Esophagus mucosa (tissue), 1 donor: ENCODE measurements at regions not wholly inside any gene's neighbourhood (a gene's known extent, or its start where the extent isn't known, plus 50 kb on each side); places are given as distances from the start of the nearest gene placed in this dataset.

Source experiments
- ATAC-seq: fragments of 200-7000 bp; cut with Tn5 transposase; one replicate; pipeline ENCODE4 v1.9.1; 2020
- donor health status: DM: yes; HTN: yes; CAD: no.

DNA sequence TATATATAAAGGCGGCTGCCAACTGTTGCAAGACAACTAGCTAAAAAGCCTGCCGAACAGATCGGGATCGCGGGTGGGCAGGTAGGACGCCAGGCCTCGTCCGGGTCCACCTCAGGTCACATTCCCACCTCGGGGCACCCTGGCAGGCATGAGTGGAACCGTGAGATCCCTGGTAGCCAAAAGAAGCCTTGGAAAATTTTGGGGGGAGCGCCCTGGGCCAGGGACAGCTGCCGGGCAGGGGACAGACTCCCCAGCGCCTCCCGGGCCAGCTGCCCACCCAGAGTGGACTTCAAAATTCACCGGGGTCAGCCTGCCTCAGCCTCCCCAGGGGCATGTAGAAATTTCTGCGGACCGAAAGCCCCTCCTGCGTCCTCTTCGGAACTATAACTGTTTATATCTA lies 760.9 kb downstream of the KCNJ18 start:
- no peak for ATAC-seq

DNA sequence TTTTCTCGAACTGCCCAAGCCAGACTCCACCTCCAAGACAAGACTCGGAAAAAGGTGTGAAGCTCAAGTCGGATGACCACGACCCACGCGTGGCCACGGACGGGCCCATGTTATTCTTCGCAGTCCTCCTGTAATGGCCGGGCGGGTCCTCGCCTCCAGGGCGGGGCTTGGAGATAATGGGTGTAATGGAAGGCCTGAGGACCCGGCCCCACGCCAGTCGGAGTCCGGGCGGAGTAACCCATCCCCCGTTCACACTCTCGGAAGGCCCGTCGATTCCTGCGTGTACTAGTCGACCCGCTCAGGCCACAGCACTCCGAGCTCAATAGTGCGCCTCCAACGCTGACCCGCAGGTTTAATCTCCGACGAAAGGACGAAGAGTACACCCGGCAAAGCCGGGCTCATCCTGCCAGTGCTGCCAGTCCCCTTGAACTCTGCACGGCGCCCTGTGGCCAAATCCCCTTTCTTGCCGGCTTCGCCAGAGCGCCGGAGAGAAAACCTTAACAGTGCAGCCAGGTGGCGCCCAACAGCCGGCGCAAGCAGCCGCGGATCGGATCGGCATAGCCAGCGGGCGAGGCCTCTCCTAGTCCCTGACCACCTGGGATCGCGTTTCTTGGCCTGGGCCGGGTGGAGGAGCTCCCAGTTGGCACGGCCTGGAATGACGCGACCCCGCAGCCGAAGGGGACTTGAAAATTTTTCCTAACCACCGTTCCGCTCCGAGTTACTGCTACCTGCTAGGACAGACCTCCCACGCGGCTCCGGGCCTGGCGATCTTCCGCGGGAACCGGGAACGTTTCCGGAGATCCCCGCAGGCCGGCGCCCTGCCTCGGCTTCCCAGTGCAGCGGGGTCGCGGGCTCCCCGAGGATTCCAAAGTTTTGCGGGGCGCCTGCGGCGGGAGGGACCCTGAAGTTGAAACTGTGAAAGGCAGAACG lies 762.0 kb downstream of the KCNJ18 start:
- ATAC-seq, result no peak

DNA sequence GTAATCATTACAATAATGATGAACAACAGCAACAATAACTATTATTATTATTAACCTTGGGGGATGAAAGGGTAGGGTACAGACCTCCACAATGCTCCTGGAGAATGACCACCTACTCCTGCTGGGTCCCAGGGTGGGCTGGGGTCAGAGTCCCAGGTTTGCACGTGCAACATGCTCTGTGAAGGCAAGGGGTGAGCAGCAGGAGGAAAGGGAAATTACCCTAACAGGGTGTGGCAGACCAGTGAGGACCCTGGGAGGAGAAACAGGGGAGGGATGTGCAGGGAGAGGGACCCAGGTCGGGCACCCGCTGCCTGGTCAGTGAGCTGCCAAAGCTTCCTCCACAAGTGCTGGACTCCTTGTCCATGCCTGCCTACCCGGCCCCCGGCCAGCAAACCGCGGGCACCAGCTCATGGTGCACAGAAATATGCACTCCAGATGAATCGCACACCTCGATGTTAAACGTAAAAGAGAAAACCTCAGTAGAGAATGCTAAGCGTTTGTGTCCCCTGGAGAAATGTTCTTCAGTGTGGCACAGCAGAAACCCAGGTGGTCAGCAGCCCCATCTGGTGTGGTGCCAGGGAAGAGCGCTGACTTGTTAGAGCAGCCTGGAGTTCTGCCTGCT lies 767.1 kb downstream of the KCNJ18 start:
- no peak for ATAC-seq

DNA sequence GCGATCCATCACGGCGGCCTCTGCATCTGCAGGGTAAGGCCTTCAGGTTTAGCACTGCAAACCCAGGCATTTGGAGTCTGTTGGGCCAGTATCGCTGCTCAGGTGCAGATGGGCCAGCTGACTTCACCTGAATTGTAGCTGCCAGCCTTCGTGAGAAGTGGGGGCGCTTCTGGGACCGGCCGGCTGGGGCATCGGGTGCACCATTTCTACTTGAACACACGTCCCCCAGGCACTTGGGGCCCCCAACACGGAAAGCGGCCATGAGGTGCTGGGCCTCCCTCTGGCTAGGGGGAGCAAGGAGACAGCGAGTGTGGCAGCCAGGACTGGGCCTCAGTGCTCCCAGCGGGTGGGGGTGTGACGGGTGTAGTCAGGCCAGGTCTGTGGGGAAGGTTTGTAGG lies 767.6 kb downstream of the KCNJ18 start:
- ATAC-seq, result no peak

DNA sequence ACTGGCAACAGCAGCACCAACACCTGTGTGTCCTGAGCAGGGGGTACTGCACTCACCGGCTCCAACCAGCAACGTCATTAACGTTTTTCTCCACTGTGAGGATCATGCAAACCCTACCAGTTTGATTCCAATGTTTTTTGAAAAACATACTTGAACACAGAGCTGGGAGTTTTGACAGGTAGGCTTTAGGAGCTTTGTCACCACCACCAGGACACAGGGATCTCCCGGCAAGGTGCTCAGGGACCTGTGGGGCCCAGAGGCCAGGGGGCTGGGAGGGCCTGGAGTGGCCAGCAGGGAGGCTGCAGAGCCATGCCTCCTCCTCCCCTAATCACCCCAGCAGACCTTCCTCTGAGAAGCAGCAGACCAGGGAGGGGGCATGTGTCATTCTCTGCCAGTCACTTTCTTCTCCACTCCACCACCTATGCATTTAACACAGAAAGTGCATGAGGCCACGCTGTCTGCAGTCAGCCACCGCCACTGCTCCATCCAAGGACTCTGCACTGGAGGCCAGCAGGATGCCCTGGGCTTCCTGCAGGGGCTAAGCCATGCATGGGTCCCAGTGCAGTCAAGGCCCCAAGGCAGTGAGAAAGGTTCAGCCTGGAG lies 768.2 kb downstream of the KCNJ18 start:
- ATAC-seq, result no peak

DNA sequence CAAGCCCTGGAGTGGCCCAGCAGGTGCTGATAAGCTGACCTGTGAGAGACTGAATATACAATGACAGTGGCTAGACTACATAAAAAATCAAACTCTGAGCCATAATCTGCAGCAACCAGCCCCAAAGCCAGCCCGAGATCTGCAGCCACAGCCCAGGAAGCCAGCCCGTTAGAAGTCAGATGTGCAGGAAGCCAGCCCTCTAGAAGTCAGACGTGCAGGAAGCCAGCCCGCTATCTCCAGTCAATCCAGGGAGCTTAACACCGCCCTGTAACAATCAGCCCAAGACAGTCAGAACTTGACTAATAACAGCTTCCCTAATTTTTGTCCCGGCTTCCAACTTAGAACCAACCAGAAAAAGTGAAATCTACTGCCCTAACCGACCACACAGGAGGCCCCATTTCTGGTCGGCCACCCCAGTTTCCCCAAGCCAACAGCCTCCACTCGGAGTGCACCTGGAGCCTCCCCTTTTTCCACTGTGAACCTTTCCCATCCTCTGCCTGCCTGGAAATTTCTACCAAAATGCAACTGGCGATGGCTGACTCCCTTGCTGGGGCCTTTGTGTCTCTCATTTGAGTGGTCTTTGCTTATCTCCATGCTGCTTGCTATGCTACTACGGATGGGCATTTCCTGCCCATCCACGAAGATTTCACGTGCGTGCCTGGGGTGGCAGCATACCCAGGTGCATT lies 769.3 kb downstream of the KCNJ18 start:
- no peak for ATAC-seq

DNA sequence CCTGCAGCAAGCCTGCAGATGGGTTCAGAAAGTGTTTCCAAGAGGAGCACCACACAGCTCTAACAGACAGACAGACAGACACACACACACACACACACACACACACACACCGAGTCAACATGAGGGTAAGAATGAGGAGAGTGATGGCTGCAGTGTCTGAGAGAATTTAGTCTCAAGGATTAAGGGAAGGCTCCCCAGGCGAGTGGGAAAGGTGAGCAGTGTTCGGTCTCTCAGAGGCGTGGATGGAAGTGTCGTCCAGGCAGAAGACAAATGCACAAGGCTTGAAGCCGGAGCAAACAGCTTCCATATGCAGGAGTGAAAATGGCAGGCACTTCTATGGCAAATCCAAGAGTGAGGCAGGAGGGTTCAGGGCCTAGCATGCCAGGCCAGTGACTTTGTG lies 770.1 kb downstream of the KCNJ18 start:
- ATAC-seq, result no peak

DNA sequence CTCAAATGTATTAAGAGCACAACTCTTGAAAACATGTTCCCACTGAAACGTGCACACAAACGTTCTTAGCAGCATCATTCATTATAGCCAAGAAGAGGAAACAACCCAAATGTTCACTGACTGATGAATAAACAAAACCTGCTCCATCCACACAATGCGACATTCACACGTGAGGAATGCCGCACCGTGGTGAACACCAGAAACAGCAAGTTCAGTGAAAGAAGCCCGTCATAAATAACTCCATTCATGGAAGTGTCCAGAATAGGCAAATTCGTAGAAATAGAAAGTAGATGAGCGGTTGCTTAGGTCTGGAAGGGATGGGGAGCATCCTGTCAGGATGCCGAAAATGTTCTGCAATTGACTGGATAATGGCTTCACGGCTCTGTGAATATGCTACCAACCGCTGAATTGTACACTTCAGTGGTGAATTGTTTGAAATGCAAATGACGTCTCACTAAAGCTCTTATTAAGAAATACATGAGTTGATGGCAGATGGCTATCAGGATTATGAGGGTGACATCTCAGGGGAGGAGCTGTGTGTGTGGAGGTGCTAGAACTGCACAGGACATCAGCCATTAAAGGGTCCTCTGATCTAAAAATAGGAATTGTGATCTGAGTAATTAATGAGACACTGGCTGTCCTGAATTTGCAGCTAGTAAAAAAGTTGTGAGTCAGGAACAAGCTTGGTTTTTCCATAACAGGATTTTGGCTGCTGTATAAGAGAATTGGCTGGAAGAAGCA lies 771.0 kb downstream of the KCNJ18 start:
- ATAC-seq, result no peak

DNA sequence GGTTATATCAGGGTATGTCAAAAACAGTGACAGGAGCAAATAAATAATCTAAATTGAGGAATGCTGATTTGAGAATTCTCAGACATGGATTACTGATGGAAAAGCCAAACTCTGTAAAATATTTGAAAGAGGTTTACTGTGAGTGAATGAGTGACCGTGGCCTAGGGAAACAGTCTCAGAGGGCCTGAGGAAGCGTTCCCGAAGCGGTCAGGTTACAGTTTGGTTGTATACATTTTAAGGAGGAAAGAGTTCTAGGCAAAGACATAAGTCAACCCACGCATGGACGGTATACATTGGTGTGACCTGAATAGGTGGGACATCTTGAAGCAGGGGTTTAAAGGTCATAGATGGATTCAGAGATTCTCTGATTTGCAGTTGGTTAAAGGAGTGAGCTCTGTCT lies 771.7 kb downstream of the KCNJ18 start:
- ATAC-seq, result no peak

DNA sequence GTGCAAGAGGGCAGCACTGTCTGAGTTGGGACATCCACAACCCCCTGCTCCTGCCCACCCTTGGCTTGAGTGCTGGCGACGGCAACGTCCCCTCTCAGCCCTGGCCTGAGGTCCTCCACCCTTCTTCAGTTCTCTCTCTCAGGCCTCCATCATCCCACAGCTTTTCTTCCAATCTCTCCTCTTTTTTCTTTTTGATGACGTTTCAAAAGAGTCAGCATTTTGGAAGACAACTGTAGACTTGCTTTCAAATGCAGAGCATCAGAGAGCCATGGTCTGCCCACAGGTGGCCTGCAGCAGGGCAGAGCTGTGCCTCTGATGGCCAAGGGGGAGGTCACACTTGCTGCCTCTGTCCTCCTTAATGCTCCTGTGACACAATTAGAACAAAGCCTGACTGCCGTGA lies 775.4 kb downstream of the KCNJ18 start:
- no peak for ATAC-seq

DNA sequence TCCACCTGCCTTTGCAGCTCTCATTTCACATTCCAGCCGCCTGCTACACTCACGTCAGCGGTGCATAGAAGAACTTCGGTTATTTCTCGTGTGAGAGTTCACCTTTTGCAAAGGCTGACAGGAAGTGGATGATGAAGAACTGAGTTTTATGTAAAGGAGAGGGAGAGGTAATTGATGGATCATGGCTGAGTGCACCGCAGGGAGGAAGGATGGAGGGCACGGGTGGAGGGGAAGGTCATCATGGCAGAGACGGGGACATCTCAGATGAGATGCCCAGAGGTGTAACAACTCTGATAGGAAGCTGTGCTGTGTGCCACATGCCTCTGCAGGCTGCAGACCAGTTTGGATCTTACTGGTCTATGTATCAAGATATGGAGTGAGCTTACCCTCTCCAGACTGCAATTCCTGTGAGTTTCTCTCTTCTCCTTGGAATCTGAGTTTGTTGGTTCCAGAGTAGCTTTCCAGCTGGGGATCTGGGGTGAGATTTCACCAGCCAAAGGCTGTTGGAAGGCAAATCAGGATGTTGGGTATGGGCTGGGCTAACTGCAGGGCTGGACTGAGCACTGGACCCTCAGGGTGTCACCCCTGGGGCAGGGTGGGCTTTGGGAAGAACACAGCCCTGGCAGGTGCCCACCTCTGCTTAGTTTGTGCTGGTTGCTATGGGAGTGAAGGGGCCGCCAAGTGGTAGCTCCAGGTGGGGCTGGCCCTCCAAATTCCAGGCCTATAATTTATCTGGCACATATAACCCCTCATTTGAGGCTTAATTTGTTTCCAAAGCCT lies 777.0 kb downstream of the KCNJ18 start:
- no peak for ATAC-seq

DNA sequence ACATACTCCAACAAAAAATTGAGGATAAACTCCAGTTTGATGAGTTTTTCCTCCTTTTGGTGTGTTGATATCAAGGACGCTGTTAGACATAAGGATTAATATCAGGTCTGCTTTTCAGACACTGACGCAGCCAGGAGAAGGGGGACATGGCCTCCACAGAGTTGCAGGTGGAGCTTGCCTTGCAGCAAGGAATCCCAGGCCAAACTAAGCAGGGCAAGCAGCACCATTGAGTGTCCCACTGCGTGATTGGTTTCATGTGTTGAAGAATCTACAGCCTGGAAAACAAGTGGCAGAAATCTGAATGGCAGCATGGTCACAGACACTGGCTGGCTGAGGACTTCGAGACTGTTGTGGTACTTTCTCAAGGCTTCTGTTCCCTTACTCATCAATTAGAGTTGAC lies 777.6 kb downstream of the KCNJ18 start:
- no peak for ATAC-seq

DNA sequence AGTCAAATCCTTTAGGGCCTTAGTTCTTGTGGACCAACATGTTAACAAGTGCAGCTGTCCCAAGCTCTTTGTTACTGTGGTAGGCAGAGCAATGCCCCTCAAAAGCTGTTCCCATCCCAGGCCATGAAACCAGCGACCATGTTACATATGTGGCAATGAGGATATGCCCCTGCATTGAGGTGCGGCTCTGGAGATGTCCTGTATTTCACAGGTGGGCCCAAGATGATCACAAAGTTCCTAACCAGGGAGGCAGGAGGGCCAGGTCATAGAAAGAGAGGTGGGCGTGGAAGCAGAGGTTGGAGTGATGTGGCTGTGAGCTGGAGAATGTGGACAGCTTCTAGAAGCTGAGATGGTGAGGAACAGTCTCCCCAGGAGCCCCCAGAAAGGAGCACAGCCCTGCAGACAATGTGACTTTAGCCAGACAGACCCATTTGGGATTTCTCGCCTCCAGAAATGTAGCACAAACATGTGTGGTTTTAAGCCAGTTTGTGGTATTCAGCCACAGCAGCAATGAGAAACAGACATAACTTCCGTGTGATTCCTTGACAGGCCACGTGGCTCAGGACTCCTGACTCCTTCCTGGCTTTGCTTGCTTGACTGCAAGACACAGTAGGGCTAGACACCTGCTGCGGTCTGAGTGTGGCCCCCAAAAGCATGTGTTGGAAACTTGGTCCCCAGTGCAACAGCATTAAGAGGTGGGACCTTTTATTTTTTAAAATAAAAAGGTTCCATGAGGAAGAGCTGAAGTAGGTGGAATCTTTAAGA lies 778.3 kb downstream of the KCNJ18 start:
- ATAC-seq, result no peak

DNA sequence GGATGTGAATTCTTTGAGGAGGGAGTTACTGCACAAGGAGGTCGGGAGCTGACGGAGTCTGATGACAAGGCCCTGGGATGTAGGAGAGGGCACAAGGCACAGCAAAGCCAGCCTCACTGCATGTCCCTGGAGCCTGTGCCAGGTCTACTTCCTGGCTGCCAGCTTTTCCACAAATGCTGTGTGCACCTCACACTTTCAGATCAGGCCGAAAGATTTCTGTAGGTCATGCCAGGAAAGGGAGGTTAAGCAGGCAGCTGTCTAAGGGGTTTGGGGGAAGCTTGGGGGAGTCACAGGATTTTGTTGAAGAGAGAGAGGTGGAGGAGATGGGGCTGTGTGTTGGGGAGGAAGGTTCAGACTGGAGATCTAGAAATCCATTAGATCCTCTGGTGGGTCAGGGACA lies 792.5 kb downstream of the KCNJ18 start:
- no peak for ATAC-seq

DNA sequence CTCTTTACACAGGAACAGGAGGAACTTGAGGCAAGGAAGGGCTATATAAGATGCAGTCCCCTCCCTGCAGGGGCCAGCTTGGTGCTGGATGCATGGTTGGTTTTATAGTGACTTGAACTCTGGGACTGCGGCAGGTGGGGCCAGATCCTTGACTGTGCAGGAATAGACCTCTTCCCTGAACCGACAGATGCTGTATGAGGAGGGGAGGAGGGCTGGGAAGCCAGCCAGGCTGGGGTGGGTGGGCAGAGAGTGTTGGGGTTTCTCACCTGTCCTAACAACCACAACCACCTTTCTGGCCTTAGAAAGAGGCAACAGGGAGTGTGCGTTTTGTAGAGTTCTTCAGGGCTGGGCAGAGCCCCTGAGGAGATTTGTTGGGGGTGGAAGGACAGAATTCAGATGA lies 798.1 kb downstream of the KCNJ18 start:
- no peak for ATAC-seq

DNA sequence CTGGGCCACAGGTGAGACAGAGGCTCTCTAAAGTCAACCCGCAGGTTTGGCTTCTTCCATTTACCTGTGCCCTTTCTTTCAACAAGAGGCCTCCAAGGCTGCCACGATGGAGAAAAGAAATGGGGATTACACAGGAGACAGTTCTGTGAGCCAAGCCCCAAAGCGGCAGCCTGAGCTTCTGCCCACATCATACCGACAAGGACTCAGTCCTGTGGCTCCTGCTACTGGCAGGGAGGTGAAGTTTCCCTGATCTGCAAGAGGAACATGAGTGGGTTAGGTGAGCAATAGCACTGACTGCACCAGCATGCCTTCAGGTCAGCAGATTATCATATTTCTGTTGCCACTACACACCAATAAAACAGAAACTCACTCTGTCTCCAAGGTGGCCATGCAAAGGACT lies 800.0 kb downstream of the KCNJ18 start:
- ATAC-seq, result no peak

DNA sequence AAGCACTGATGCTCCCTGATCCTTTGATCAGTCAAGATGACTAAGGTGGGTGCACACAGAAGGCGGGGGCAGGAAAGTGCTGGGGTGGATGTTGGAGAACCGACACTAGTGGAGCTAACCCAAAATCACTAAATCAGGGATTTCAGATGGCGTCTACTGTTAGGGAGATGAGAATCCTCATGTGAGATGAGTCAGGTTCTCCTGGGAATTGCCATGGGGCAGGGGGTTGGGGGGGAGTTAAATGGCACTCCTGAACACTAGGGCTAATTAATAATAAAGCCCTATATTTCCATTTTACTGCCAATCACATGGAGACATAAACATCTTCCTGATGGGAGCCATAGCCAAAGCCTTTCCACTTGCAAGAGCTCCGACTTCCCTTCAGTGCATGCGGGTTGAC lies 804.1 kb downstream of the KCNJ18 start:
- no peak for ATAC-seq

DNA sequence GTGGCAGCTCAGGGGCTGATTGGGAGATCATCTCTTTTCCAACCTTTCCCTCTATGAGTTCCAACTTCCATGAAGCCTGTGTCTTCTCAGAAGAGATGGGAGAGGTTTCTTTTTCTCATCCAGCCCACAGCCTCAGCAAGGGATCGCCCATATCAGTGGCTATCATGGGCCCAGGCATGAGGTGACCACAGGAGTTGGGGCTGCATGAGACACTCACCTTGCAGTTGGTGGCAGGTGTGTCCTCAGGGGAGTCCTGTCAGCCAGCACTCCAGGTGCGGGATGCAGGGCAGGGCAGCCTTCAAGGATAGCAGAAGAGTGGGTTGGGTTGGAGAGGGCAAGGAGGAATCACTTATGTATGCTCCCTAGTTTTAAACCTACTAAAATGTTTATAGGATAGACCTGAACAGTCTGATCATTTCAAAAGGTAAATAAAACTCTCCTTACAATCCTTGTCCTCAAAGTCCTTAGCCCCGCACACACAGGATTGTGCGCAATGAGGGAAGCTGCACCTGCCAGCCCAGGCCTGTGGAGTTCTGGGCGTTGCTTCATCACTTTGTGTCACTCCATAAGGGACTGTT lies 811.1 kb downstream of the KCNJ18 start:
- no peak for ATAC-seq

DNA sequence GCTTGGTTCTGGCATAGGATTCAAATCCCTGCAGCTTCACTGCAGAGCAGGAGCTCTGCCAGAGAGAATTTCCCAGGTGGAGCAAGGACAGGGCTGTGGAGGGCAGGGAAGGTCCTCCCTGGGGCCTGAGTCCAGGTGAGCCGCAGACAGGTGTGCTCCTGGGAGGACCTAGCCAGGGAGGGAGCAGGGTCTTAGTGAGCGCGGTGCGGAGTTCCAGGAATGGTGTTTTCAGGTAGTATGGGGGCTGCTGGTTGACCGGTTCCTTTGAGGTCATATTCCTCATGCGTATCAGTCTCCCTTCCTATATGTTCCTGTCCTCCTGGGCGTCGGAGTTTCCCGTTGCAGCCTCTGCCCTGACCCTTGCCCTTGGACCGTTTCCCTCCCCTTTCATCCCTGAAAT lies 813.3 kb downstream of the KCNJ18 start:
- no peak for ATAC-seq

DNA sequence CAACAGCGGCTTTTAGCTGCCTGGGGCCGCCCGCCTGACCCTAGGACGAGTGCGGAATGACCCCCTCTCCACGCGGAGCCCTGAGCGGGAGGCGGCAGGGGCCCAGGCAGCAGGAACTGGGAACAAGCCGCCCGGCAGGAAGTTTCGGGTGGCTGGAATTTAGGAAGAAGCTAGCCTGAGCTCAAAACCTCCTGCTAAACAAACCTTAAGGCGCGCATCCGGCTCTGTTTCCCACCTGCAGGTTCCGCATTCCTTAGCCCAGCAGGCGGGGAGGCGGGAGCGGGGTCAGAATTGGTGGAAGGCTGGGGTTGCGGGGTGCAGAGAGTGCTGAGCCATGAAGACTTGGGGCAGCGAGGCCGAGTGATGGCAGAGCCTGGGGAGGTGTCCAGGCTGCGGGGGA lies 813.9 kb downstream of the KCNJ18 start:
- ATAC-seq, result peak; percentile 25

DNA sequence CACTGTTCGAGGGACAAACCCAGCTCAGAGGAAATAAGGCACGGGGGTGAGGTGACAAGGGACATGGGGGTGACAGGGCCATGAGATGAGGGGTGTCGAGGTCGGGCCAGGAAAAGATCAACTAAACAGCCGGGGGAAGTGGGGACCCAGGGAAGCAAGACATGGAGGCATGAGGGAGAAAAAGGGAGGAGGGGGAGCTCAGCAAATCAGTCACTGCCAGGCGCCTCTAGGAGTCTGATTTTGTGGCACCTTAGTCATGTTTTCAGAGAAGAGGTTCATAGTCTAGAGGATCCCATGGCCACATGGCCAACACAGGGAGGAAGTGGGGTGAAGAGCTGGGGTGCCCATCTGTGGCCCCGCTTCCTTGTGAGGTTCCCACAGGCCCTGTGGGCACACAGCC lies 814.5 kb downstream of the KCNJ18 start:
- no peak for ATAC-seq
